ENCODE measurements at regions not wholly inside any gene's neighbourhood (a gene's known extent, or its start where the extent isn't known, plus 50 kb on each side); places are given as distances from the start of the nearest gene placed in this dataset.
"Not testable (repeated sequence)": the region's sequence is repeated elsewhere in the genome, so short reads cannot be mapped to it uniquely, and the experiment has no call there.

- no peak for DNase-seq
Measured at GRCh38 chr15:95024351-95024750, 793.0 kb downstream of the MCTP2 start.

- DNase-seq: no peak
Measured at GRCh38 chr15:95025924-95026728, 794.8 kb downstream of the MCTP2 start.

GRCh38 chr15:95027981-95028380 is 796.6 kb downstream of the MCTP2 start:
- no peak for DNase-seq

GRCh38 chr15:95032156-95032555 is 800.8 kb downstream of the MCTP2 start:
- no peak for DNase-seq

GRCh38 chr15:95035106-95035505 is 803.7 kb downstream of the MCTP2 start:
- no peak for DNase-seq

- DNase-seq: no peak
Measured at GRCh38 chr15:95041297-95041696, 809.9 kb downstream of the MCTP2 start.

- DNase-seq: not testable (repeated sequence)
Measured at GRCh38 chr15:95043236-95043932, 812.0 kb downstream of the MCTP2 start.

GRCh38 chr15:95043933-95044313 is 812.6 kb downstream of the MCTP2 start:
- no peak for DNase-seq

- no peak for DNase-seq
Measured at GRCh38 chr15:95044745-95045417, 813.5 kb downstream of the MCTP2 start.

GRCh38 chr15:95051861-95052260 is 820.5 kb downstream of the MCTP2 start:
- no peak for DNase-seq

- no peak for DNase-seq
Measured at GRCh38 chr15:95059346-95059905, 828.1 kb downstream of the MCTP2 start.

GRCh38 chr15:95068701-95069521 is 837.5 kb downstream of the MCTP2 start:
- no peak for DNase-seq

- DNase-seq: no peak
Measured at GRCh38 chr15:95075792-95076677, 844.7 kb downstream of the MCTP2 start.

- no peak for DNase-seq
Measured at GRCh38 chr15:95076678-95076990, 845.3 kb downstream of the MCTP2 start.

- no peak for DNase-seq
Measured at GRCh38 chr15:95078003-95078402, 846.6 kb downstream of the MCTP2 start.

- not testable (repeated sequence) for DNase-seq
Measured at GRCh38 chr15:95080228-95080627, 848.9 kb downstream of the MCTP2 start.

- no peak for DNase-seq
Measured at GRCh38 chr15:95085056-95085455, 853.7 kb downstream of the MCTP2 start.

GRCh38 chr15:95086531-95087252 is 855.3 kb downstream of the MCTP2 start:
- DNase-seq: no peak

- DNase-seq: no peak
Measured at GRCh38 chr15:95087253-95087609, 855.9 kb downstream of the MCTP2 start.

GRCh38 chr15:95091444-95091843 is 860.1 kb downstream of the MCTP2 start:
- no peak for DNase-seq

- DNase-seq: no peak
Measured at GRCh38 chr15:95095250-95095649, 863.9 kb downstream of the MCTP2 start.
